MM.1S (cell line): ENCODE measurements at regions not wholly inside any gene's neighbourhood (a gene's known extent, or its start where the extent isn't known, plus 50 kb on each side); places are given as distances from the start of the nearest gene placed in this dataset.

ENCODE experiments used
- EZH2 ChIP-seq: fragments of 300-600 bp; sonication (generic); optimal IDR thresholded peaks from 2 replicates; pipeline ENCODE3; 2017; ENCODE audit warnings: low read depth, mild to moderate bottlenecking, antibody characterized with exemption, low read length, mixed read lengths
- EZH2phosphoT487 ChIP-seq: fragments of 300-600 bp; sonication (generic); IDR thresholded peaks from 2 replicates; pipeline ENCODE4 v1.6.1; 2018; ENCODE audit warnings: antibody characterized with exemption, low read length
- TF ChIP-seq, protein P1 (sequence below): fragments of 300-600 bp; sonication (generic); IDR thresholded peaks from 2 replicates; pipeline ENCODE4 v1.5.1; 2016; ENCODE audit warnings: antibody characterized with exemption, low read length, mixed read lengths

DNA sequence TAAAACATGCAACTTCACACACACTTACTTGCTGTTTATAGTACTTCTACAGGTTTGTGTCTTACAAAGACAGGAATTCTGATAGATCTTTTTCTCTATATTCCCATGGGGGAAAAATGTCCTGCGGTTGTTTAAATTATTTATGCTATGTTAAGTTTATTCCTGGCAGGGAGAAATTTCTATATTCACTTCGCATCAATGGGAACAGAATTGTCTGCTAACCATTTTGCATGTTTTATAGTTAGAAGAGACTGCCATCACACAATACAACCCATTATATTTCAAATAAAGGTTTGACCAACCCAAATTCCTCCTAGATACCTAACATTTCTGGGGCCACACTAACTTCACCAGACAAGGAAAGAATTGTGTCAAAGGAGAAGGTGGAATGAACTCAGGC lies 110.0 kb upstream of the PRR16 start:
- TF ChIP-seq, protein P1, sequence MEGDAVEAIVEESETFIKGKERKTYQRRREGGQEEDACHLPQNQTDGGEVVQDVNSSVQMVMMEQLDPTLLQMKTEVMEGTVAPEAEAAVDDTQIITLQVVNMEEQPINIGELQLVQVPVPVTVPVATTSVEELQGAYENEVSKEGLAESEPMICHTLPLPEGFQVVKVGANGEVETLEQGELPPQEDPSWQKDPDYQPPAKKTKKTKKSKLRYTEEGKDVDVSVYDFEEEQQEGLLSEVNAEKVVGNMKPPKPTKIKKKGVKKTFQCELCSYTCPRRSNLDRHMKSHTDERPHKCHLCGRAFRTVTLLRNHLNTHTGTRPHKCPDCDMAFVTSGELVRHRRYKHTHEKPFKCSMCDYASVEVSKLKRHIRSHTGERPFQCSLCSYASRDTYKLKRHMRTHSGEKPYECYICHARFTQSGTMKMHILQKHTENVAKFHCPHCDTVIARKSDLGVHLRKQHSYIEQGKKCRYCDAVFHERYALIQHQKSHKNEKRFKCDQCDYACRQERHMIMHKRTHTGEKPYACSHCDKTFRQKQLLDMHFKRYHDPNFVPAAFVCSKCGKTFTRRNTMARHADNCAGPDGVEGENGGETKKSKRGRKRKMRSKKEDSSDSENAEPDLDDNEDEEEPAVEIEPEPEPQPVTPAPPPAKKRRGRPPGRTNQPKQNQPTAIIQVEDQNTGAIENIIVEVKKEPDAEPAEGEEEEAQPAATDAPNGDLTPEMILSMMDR, result no peak
- no peak for TF ChIP-seq EZH2phosphoT487
- no peak for TF ChIP-seq EZH2
